HepG2 (cell line): ENCODE measurements at regions not wholly inside any gene's neighbourhood (a gene's known extent, or its start where the extent isn't known, plus 50 kb on each side); places are given as distances from the start of the nearest gene placed in this dataset.

Source experiments
- CHD4 ChIP-seq: fragments of 200-600 bp; sonication (generic); IDR thresholded peaks from 2 replicates; pipeline ENCODE4 v1.7.0; 2017; ENCODE audit warnings: mild to moderate bottlenecking, low read length, borderline replicate concordance
- DDIT3 ChIP-seq: sonication (generic); formaldehyde crosslinking; IDR thresholded peaks from 2 replicates; pipeline ENCODE4 v1.4.0; 2020; ENCODE audit warnings: mild to moderate bottlenecking, missing genetic modification reagents
- DNMT3B ChIP-seq: conservative IDR thresholded peaks from 2 replicates; pipeline ENCODE4 v1.6.1; 2016; ENCODE audit warnings: missing biosample characterization, control low read depth
- ELF1 ChIP-seq: sonication (generic); formaldehyde crosslinking; IDR thresholded peaks from 2 replicates; pipeline ENCODE4 v1.4.0; 2020; ENCODE audit warnings: missing genetic modification reagents
- HDAC1 ChIP-seq: sonication (generic); formaldehyde crosslinking; IDR thresholded peaks from 2 replicates; pipeline ENCODE4 v1.5.1; 2020; ENCODE audit warnings: mild to moderate bottlenecking, missing genetic modification reagents
- HNRNPK ChIP-seq: fragments of 200-400 bp; formaldehyde crosslinking; IDR thresholded peaks from 2 replicates; pipeline ENCODE4 v1.6.1; 2018; ENCODE audit warnings: low read length, low read depth, moderate library complexity, mild to moderate bottlenecking; ENCODE audit not compliant: poor library complexity, severe bottlenecking
- JDP2 ChIP-seq: sonication (generic); formaldehyde crosslinking; IDR thresholded peaks from 2 replicates; pipeline ENCODE4 v1.8.1; 2022; ENCODE audit warnings: missing genetic modification reagents, borderline replicate concordance
- MTA1 ChIP-seq: sonication (generic); formaldehyde crosslinking; IDR thresholded peaks from 2 replicates; pipeline ENCODE4 v1.4.0; 2020; ENCODE audit warnings: missing genetic modification reagents, mild to moderate bottlenecking, borderline replicate concordance
- NFRKB ChIP-seq: fragments of 450-650 bp; IDR thresholded peaks from 2 replicates; pipeline ENCODE4 v1.6.1; 2017
- NPAS2 ChIP-seq: sonication (generic); formaldehyde crosslinking; IDR thresholded peaks from 2 replicates; pipeline ENCODE4 v1.8.0; 2022; ENCODE audit warnings: mild to moderate bottlenecking, missing genetic modification reagents, borderline replicate concordance
- REXO4 ChIP-seq: sonication (generic); formaldehyde crosslinking; IDR thresholded peaks from 2 replicates; pipeline ENCODE4 v1.8.0; 2022; ENCODE audit warnings: missing genetic modification reagents, mild to moderate bottlenecking, borderline replicate concordance
- ZBTB49 ChIP-seq: sonication (generic); formaldehyde crosslinking; IDR thresholded peaks from 2 replicates; pipeline ENCODE4 v1.4.0; 2020; ENCODE audit warnings: missing genetic modification reagents, borderline replicate concordance
- ZFP90 ChIP-seq: sonication (generic); formaldehyde crosslinking; IDR thresholded peaks from 2 replicates; pipeline ENCODE4 v1.8.0; 2022; ENCODE audit warnings: missing genetic modification reagents, mild to moderate bottlenecking, inconsistent platforms, borderline replicate concordance
- ZNF142 ChIP-seq: sonication (generic); formaldehyde crosslinking; IDR thresholded peaks from 2 replicates; pipeline ENCODE4 v1.4.0; 2020; ENCODE audit warnings: missing genetic modification reagents
- ZNF230 ChIP-seq: sonication (generic); formaldehyde crosslinking; IDR thresholded peaks from 2 replicates; pipeline ENCODE4 v1.4.0; 2020; ENCODE audit warnings: mild to moderate bottlenecking, missing genetic modification reagents
- ZNF280D ChIP-seq: sonication (generic); formaldehyde crosslinking; IDR thresholded peaks from 2 replicates; pipeline ENCODE4 v1.5.1; 2020; ENCODE audit warnings: mild to moderate bottlenecking, missing genetic modification reagents
- ZNF329 ChIP-seq: sonication (generic); formaldehyde crosslinking; IDR thresholded peaks from 2 replicates; pipeline ENCODE4 v1.9.0; 2021; ENCODE audit warnings: low read depth, mild to moderate bottlenecking, missing genetic modification reagents
- ZNF773 ChIP-seq: sonication (generic); formaldehyde crosslinking; IDR thresholded peaks from 2 replicates; pipeline ENCODE4 v1.4.0; 2020; ENCODE audit warnings: missing genetic modification reagents, borderline replicate concordance
- ZSCAN21 ChIP-seq: sonication (generic); formaldehyde crosslinking; IDR thresholded peaks from 2 replicates; pipeline ENCODE4 v1.8.0; 2022; ENCODE audit warnings: mild to moderate bottlenecking, missing genetic modification reagents, moderate library complexity, borderline replicate concordance

GRCh38 chr16:50468749-50469078 lies 79.5 kb upstream of the NKD1 start (continued):
- TF ChIP-seq ZNF773 (CRISPR knock-in tag), result no peak
- TF ChIP-seq HDAC1 (CRISPR knock-in tag), result no peak
- TF ChIP-seq ZFP90, result no peak
- no peak for TF ChIP-seq ZSCAN21 (CRISPR knock-in tag)
- TF ChIP-seq DDIT3 (CRISPR knock-in tag), result no peak
- 0 out of 2 replicates have a peak, but pooled peaks have one; percentile 4 for TF ChIP-seq ZNF280D
- TF ChIP-seq CHD4, result peak; percentile 82
- TF ChIP-seq ZNF329 (CRISPR knock-in tag), result no peak
- peak; percentile 5; the same call in 1 of the 2 replicates for TF ChIP-seq MTA1 (CRISPR knock-in tag)
- TF ChIP-seq DNMT3B, result no peak
- no peak for TF ChIP-seq REXO4
- TF ChIP-seq NPAS2 (CRISPR knock-in tag), result no peak
- no peak for TF ChIP-seq ELF1 (CRISPR knock-in tag)
- no peak for TF ChIP-seq NFRKB
- TF ChIP-seq HNRNPK, result no peak
- no peak for TF ChIP-seq ZBTB49 (CRISPR knock-in tag)
- TF ChIP-seq ZNF230 (CRISPR knock-in tag), result no peak
- TF ChIP-seq ZNF142, result 0 out of 2 replicates have a peak, but pooled peaks have one; percentile 21
- TF ChIP-seq JDP2, result no peak
